ENCODE measurements at regions not wholly inside any gene's neighbourhood (a gene's known extent, or its start where the extent isn't known, plus 50 kb on each side); places are given as distances from the start of the nearest gene placed in this dataset.

DNA sequence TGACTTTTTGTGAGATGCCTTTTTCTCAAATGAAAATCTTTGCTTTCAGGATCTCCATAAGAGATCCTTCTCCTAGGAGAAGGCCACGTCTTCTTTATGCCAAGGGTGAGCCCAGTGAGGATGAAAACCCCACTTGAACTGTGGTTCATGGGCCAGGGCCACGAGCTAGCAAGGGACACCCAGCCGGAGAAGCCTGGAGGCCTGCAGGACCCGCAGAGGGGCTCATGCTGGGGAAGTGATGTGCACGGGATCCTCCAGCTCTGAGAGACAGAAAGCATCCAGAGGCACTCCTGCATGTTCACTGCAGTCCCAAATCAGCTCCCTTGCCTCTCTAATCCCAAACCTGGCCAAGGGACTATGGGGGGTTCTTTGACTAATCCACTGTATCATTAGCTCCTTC is 168.9 kb downstream of the UQCRFS1 start:
- Histone ChIP-seq H3K27ac (ENCODE audit: insufficient read depth, low read depth, low read length) (no peak overlapping the region), H3K79me2 (ENCODE audit: control insufficient read depth, insufficient read depth, low read length) (no peaks in the 10 kb centered on the region), H3K9me1 (replicated peaks; ENCODE audit: control insufficient read depth, extremely low read depth, insufficient read depth, low read length) (no peaks in the 10 kb centered on the region), H3K4me3 (replicated peaks in 1 of 3; ENCODE audit: insufficient read depth in 1 of 3, low read depth in 1 of 3, low read length in 3 of 3) (no peak overlapping the region), H3K4me2 (ENCODE audit: insufficient read depth, low read length) (no peak overlapping the region), H2AFZ (ENCODE audit: low read depth, low read length) (no peak overlapping the region), H3K27me3 (ENCODE audit: control insufficient read depth in 2 of 2, insufficient read depth in 2 of 2, low read length in 2 of 2) (no peaks in the 10 kb centered on the region), H3K9ac (replicated peaks; ENCODE audit: extremely low read depth, insufficient read depth, low read length) (no peak overlapping the region), H3K4me1 (ENCODE audit: control insufficient read depth, extremely low read depth, insufficient read depth, low read length) (no peaks in the 10 kb centered on the region), H4K20me1 (replicated peaks; ENCODE audit: control insufficient read depth, extremely low read depth, insufficient read depth, low read length) (no peaks in the 10 kb centered on the region), H3K9me3 (replicated peaks; ENCODE audit: control insufficient read depth, insufficient read depth, low read length) (peaks cover 2% of the 10 kb centered on the region), H3K36me3 (ENCODE audit: control insufficient read depth in 2 of 2, extremely low read depth in 1 of 2, insufficient read depth in 2 of 2, low read length in 2 of 2) (no peaks in the 10 kb centered on the region)
- CTCF ChIA-PET: no interaction called here
- POLR2A ChIA-PET: no interaction called here
- no TSS peak for BruUV-seq (replicated peaks)
- no peak for DNase-seq (ENCODE audit: low read depth, low spot score)
- no peak for TF ChIP-seq MAX (IDR thresholded peaks at IDR 0.05; ENCODE audit: insufficient read depth, insufficient read length)
- TF ChIP-seq EZH2 (IDR thresholded peaks at IDR 0.05; ENCODE audit: borderline replicate concordance, low read depth, low read length, severe bottlenecking): no peak
- no peak for TF ChIP-seq CTCF (IDR thresholded peaks at IDR 0.05; ENCODE audit: extremely low read depth in 1 of 2, insufficient read depth in 1 of 2, low read depth in 1 of 2, low read length in 2 of 2)
- TF ChIP-seq POLR2A (IDR thresholded peaks at IDR 0.05; ENCODE audit: low read depth, low read length): no peak
- no peak for TF ChIP-seq POLR2AphosphoS5 (IDR thresholded peaks at IDR 0.05; ENCODE audit: insufficient read depth, low read depth, low read length)
- TF ChIP-seq JUN (IDR thresholded peaks at IDR 0.05; ENCODE audit: borderline replicate concordance, insufficient read depth, insufficient read length, low read depth): no peak
- no peak for TF ChIP-seq MYC (IDR thresholded peaks at IDR 0.05; ENCODE audit: low read depth, low read length)
- TF ChIP-seq FOS (IDR thresholded peaks at IDR 0.05; ENCODE audit: borderline replicate concordance, insufficient read depth, low read length): no peak
- TF ChIP-seq GATA2 (IDR thresholded peaks at IDR 0.05; ENCODE audit: insufficient read depth, insufficient read length, low read depth, low read length): no peak
- dilution Hi-C loops (cut with MboI; ENCODE audit: extremely low pct_ligation_motif_present, low sequenced_read_pairs) (no loop called here), intact Hi-C loops (cut with micrococcal nuclease) (no loop called here)
- no peak for FAIRE-seq

Measured in endothelial cell of umbilical vein (primary cell).